Lung (tissue), 11 donors: ENCODE measurements at regions not wholly inside any gene's neighbourhood (a gene's known extent, or its start where the extent isn't known, plus 50 kb on each side); places are given as distances from the start of the nearest gene placed in this dataset.

ENCODE experiments used
- ATAC-seq: fragments of 200-7000 bp; cut with Tn5 transposase; one replicate; pipeline ENCODE4 v1.9.1; 2020; ENCODE audit warnings: moderate number of reproducible peaks; ENCODE audit not compliant: insufficient read depth, low FRiP score
- DNase-seq, 3 donors: peaks; one replicate each; pipeline ENCODE4 v3.0.0-alpha.2; 2013 to 2017
- H3K27ac ChIP-seq, 2 donors: one replicate each; pipeline ENCODE4 v1.5.1; 2013; ENCODE audit warnings: mild to moderate bottlenecking in 2 of 2, moderate library complexity in 2 of 2, control low read depth in 1 of 2, inconsistent platforms in 1 of 2, low read depth in 1 of 2, low read length in 1 of 2
- H3K27me3 ChIP-seq, 3 donors: one replicate each; pipeline ENCODE4 v1.5.1; 2013; ENCODE audit warnings: low read length in 2 of 3; ENCODE audit not compliant: control insufficient read depth in 3 of 3, insufficient read depth in 3 of 3
- H3K36me3 ChIP-seq, 4 donors: one replicate each; pipeline ENCODE4 v1.5.1; 2013; ENCODE audit warnings: low read length in 4 of 4, mild to moderate bottlenecking in 1 of 4, moderate library complexity in 1 of 4; ENCODE audit not compliant: control insufficient read depth in 4 of 4, insufficient read depth in 4 of 4
- H3K4me1 ChIP-seq, 5 donors: one replicate each; pipeline ENCODE4 v1.5.1; 2013; ENCODE audit warnings: low read length in 5 of 5, mild to moderate bottlenecking in 2 of 5, moderate library complexity in 1 of 5; ENCODE audit not compliant: control insufficient read depth in 5 of 5, insufficient read depth in 5 of 5
- H3K4me3 ChIP-seq: one replicate; pipeline ENCODE4 v1.5.1; 2013; ENCODE audit warnings: mild to moderate bottlenecking, control low read depth, moderate library complexity
- H3K9ac ChIP-seq, 2 donors: one replicate each; pipeline ENCODE4 v1.5.1; 2013; ENCODE audit warnings: low read length in 2 of 2, control low read depth in 1 of 2; ENCODE audit not compliant: insufficient read depth in 1 of 2
- H3K9me3 ChIP-seq, 4 donors: one replicate each; pipeline ENCODE4 v1.5.1; 2013; ENCODE audit warnings: low read length in 3 of 4, mild to moderate bottlenecking in 1 of 4, moderate library complexity in 1 of 4; ENCODE audit not compliant: control insufficient read depth in 4 of 4, insufficient read depth in 3 of 4
- WGBS, 2 donors: extraction: QIAGEN DNeasy Blood & Tissue Kit; methylation state at CpG; one replicate each; pipeline ENCODE4 v1.1.7; 2013; 5-methylcytosine and 5-hydroxymethylcytosine counted together
- TF ChIP-seq, protein P1 (sequence below): IDR thresholded peaks from 2 replicates; pipeline ENCODE4 v1.5.1; 2012; ENCODE audit warnings: mild to moderate bottlenecking; ENCODE audit errors: control extremely low read depth, extremely low read depth
- donor health status: control.
- donor health status: control.
- donor health status: Bipolar disorder and iron deficiency.
- donor health status: healthy.
- donor health status: DM: yes; HTN: yes; CAD: no.

DNA sequence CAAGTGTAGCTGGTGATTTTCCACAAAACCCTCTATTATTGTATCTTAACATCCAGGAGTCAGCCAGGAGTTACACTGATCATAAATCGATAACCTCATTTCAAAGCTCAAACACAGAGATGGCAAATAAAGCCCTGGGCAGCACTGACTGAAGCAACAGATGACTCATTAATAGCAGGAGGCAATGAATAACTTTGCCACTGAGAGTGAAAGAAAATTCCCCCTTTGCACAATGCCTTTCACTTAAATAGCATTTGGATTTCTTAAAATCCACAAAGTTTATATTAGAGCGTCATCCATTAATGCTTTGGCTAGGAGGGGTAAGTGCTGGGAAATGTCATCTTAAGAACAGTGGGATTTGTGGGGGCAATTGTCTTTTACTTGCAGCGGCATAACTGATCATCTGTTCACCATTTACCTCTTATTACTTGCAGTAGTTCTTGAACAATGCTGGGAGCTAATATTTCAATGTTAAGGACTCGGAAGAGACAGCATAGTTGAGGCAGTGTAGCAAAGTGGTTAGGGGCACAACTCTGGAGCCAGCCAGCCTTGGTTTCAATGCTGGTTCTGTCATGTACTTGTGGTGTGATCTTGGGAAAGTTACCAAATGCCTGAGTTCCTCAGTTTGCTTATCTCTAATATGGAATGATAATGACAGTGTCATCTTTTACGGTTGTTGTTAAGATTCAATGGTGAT lies 630.4 kb upstream of the TBL1XR1 start:
- whole genome bisulfite sequencing, 2 donors = 76 to 88% methylated on average over 5 of the region's 5 CpGs
- H3K9ac ChIP-seq = no peak overlapping the region
- no peak overlapping the region for H3K27ac ChIP-seq
- H3K27me3 ChIP-seq = no peaks in the 10 kb centered on the region
- TF ChIP-seq, protein P1, sequence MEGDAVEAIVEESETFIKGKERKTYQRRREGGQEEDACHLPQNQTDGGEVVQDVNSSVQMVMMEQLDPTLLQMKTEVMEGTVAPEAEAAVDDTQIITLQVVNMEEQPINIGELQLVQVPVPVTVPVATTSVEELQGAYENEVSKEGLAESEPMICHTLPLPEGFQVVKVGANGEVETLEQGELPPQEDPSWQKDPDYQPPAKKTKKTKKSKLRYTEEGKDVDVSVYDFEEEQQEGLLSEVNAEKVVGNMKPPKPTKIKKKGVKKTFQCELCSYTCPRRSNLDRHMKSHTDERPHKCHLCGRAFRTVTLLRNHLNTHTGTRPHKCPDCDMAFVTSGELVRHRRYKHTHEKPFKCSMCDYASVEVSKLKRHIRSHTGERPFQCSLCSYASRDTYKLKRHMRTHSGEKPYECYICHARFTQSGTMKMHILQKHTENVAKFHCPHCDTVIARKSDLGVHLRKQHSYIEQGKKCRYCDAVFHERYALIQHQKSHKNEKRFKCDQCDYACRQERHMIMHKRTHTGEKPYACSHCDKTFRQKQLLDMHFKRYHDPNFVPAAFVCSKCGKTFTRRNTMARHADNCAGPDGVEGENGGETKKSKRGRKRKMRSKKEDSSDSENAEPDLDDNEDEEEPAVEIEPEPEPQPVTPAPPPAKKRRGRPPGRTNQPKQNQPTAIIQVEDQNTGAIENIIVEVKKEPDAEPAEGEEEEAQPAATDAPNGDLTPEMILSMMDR = no peak
- H3K4me1 ChIP-seq = peaks cover 13 to 67% (median 28%) of the 10 kb centered on the region in 5 donors
- DNase-seq (peak; percentile 30 to 94 (median 90)), ATAC-seq (no peak)
- no peak overlapping the region for H3K4me3 ChIP-seq
- no peaks in the 10 kb centered on the region for H3K36me3 ChIP-seq
- H3K9me3 ChIP-seq = no peaks in the 10 kb centered on the region

DNA sequence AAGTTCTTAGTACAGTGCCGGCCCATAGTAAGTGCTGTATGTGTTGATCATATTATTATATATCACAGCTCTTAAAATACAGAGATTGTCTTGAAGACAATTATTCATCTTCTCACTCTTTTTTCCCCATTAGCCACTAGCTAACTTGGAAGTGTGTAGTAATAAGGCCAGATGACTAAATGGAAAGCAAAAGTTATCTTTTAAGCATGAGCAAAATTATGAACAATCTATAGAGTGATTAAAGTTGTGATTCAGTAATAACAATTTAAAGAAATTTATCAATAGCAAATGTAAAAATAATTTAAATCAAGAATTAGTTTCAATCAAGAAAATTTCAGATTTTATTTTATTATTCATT lies 630.9 kb upstream of the TBL1XR1 start:
- DNase-seq = no peak
- Histone ChIP-seq H3K27me3 (no peaks in the 10 kb centered on the region), H3K4me1 (peaks cover 13 to 69% (median 28%) of the 10 kb centered on the region in 5 donors), H3K36me3 (no peaks in the 10 kb centered on the region), H3K27ac (no peak overlapping the region), H3K9ac (no peak overlapping the region), H3K9me3 (no peaks in the 10 kb centered on the region), H3K4me3 (no peak overlapping the region)
- ATAC-seq = no peak
- WGBS, 2 donors = 93 to 95% methylated on average over 1 of the region's 1 CpG
- TF ChIP-seq, protein P1 = no peak

DNA sequence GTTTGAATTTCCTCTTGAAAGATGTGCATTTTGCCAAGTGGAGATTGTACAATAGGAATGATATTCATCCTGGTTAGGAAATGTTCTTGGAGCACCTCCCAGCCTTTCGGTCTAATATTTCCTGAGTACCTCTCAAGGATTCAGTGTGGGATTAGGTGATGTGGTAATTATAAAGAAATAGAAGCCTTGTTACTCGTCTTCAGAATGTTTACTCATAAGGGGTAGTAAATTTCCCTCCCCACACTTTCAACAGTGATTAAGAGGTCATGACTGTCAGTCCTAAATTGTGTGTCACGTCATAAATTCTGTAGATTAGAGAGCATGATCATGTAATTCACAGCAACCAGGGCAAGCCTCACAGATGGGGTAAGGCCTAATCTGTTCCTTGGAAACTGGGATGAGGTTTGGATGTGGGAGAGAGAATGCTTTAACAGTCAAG lies 633.1 kb upstream of the TBL1XR1 start:
- peak overlapping the region in 1 of 2 donors; percentile 2 for H3K9ac ChIP-seq
- H3K4me3 ChIP-seq = no peak overlapping the region
- H3K27me3 ChIP-seq = no peaks in the 10 kb centered on the region
- peaks cover 6 to 55% (median 14%) of the 10 kb centered on the region in 5 donors for H3K4me1 ChIP-seq
- TF ChIP-seq, protein P1 = no peak
- DNase-seq (peak in 2 of 3 donors; percentile 75 to 86), ATAC-seq (peak; percentile 76)
- H3K27ac ChIP-seq = peak overlapping the region; percentile 42 to 72
- no peaks in the 10 kb centered on the region for H3K9me3 ChIP-seq
- no peaks in the 10 kb centered on the region for H3K36me3 ChIP-seq
- WGBS, 2 donors = 39 to 60% methylated on average over 3 of the region's 3 CpGs
